ELF-1 (cell line): ENCODE measurements at regions not wholly inside any gene's neighbourhood (a gene's known extent, or its start where the extent isn't known, plus 50 kb on each side); places are given as distances from the start of the nearest gene placed in this dataset.
"Not testable (repeated sequence)": the region's sequence is repeated elsewhere in the genome, so short reads cannot be mapped to it uniquely, and the experiment has no call there.

Source experiments
- DNase-seq: peaks from one replicate; pipeline ENCODE4 v3.0.0-alpha.2; 2016; ENCODE audit warnings: low read depth, low spot score

GRCh38 chr2:144924827-144925226, 404.9 kb upstream of the ZEB2 start:
- no peak for DNase-seq

GRCh38 chr2:144922519-144922918, 402.6 kb upstream of the ZEB2 start:
- DNase-seq, result no peak

GRCh38 chr2:144920755-144921530, 401.0 kb upstream of the ZEB2 start:
- DNase-seq, result no peak

GRCh38 chr2:144914622-144915318, 394.9 kb upstream of the ZEB2 start:
- no peak for DNase-seq

GRCh38 chr2:144914113-144914512, 394.2 kb upstream of the ZEB2 start:
- DNase-seq, result no peak

GRCh38 chr2:144912206-144912605, 392.3 kb upstream of the ZEB2 start:
- no peak for DNase-seq

- DNase-seq, result no peak
These were observed 386.0 kb upstream of the ZEB2 start for GRCh38 chr2:144905956-144906355.

GRCh38 chr2:144904612-144905011, 384.7 kb upstream of the ZEB2 start:
- no peak for DNase-seq

GRCh38 chr2:144903045-144903444, 383.1 kb upstream of the ZEB2 start:
- peak; percentile 48 for DNase-seq

- DNase-seq, result not testable (repeated sequence)
These were observed 381.5 kb upstream of the ZEB2 start for GRCh38 chr2:144901386-144901785.

GRCh38 chr2:144896341-144896740, 376.4 kb upstream of the ZEB2 start:
- no peak for DNase-seq

GRCh38 chr2:144894612-144895599, 375.0 kb upstream of the ZEB2 start:
- DNase-seq, result peak; percentile 50

- DNase-seq, result no peak
These were observed 373.5 kb upstream of the ZEB2 start for GRCh38 chr2:144893464-144893863.

- DNase-seq, result no peak
These were observed 370.9 kb upstream of the ZEB2 start for GRCh38 chr2:144890828-144891227.

GRCh38 chr2:144889348-144889747, 369.4 kb upstream of the ZEB2 start:
- no peak for DNase-seq

- no peak for DNase-seq
These were observed 366.9 kb upstream of the ZEB2 start for GRCh38 chr2:144886862-144887261.

- no peak for DNase-seq
These were observed 358.0 kb upstream of the ZEB2 start for GRCh38 chr2:144877893-144878292.

- no peak for DNase-seq
These were observed 356.1 kb upstream of the ZEB2 start for GRCh38 chr2:144876013-144876412.

- no peak for DNase-seq
These were observed 355.5 kb upstream of the ZEB2 start for GRCh38 chr2:144875290-144875969.

GRCh38 chr2:144865670-144866069, 345.8 kb upstream of the ZEB2 start:
- no peak for DNase-seq

GRCh38 chr2:144859716-144860115, 339.8 kb upstream of the ZEB2 start:
- DNase-seq, result no peak
